Fibroblast of gingiva (primary cell): ENCODE measurements at regions not wholly inside any gene's neighbourhood (a gene's known extent, or its start where the extent isn't known, plus 50 kb on each side); places are given as distances from the start of the nearest gene placed in this dataset.
"Not testable (repeated sequence)": the region's sequence is repeated elsewhere in the genome, so short reads cannot be mapped to it uniquely, and the experiment has no call there.

Experiments
- DNase-seq: peaks from one replicate; pipeline ENCODE4 v3.0.0-alpha.2; 2011; ENCODE audit warnings: low read depth

DNA sequence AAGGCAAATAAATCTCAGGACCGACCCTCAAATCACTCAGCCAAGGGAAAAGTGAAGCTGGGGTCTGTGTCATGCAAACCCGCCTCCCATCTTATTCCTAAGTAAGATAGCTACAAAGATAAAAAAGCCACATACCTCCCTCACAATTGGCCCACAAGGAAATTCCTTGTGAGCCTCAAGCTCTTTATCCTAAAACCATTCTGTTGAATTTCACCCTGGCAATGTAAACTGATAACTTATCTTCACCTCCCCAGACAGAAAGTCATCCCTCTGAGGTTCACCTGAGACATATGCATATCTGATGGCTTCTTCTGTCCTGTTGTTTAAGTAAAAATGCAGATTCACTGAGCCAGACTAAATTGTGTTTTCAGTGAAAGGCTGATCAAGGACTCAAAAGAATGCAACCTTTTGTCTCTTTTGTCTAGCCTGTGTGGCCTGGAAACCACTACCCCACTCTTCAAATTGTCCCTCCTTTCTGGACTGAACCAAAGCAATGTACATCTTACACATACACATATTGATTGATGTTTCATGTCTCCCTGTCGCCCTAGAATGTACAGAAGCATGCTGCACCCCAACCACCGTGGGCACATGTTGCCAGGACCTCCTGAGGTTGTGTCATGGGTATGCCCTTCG, 91.3 kb downstream of the MFAP3L start:
- DNase-seq = no peak

DNA sequence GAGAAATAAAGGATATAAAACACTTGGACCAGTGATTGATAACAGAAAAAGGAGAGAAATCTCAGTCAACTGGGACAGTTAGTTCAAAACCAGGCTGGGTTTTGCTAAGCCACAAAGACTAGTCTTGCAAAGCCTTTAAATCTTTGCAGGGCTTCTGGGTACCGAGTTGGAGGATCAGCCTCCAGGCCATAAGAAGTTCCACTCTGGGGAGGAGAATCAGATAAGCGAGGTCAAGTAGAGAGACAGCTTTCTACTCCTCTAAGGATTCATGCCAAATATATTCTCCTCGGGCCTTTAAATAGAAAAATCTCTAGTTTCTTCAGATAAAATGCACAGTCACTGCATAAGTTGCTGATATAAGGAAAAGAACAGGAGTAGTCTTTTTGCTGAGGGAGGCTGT, 92.7 kb downstream of the MFAP3L start:
- DNase-seq = no peak

DNA sequence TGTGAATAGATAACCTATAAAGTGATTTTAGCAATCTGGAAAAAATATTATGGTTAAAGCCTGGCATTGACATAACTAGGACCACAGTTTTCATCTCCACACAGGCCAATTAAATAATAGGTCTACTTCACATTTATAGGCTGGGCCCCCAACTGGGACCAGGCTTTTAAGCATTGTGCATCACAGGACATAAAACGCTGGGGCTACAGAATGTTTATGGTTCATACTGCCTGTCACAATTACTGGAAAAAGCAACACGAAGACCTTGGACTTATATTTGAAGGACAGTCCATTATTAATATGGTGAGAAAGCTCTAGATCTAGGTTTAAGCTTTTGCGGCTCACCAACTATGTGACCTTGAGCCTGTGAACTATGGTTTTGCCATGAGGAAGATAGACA, 94.2 kb downstream of the MFAP3L start:
- no peak for DNase-seq

- DNase-seq = not testable (repeated sequence)
Observed at GRCh38 chr4:169930755-169931154, 95.4 kb downstream of the MFAP3L start.

DNA sequence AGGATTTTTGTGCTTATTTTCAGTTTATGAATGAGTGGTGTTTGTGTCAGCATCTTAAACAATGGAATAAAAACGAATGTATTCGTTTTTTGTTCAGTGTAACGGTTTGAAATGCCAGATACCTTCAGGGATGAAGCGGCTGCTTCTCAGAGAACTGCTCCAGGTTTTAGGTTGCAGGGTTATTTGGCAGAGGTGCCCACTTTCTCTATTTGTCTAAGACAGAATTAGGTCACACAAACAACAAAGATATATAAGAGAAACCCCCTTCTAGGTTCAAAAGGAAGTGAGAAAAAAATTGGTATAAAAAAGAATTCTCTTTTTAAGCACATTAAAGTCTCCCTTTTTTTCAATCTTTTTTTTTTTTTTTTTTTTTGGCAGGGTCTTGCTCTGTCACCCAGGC, 98.9 kb downstream of the MFAP3L start:
- no peak for DNase-seq

GRCh38 chr4:169925678-169926077, 100.5 kb downstream of the MFAP3L start:
- no peak for DNase-seq

GRCh38 chr4:169922632-169923276, 103.4 kb downstream of the MFAP3L start:
- DNase-seq = no peak

GRCh38 chr4:169921732-169922131, 104.5 kb downstream of the MFAP3L start:
- DNase-seq = no peak

DNA sequence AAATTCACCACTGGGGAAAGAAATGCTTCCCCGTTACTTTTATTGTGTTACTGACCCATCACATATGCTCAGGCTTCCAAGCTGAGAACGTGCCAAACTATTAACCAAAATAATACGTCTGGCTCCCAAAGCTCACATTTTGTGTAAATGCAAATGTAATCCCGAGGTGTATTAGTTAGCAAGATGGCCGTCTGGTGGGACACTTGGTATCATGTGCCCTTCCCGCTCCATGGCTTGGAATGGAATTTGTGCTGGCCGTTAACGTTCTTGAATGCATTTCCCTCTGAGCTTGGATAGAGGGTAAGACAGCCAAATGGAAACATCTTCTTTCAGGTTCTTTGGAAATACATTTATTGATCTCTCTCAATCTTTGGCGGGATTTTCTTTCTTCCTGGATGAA, 105.0 kb downstream of the MFAP3L start:
- DNase-seq = no peak

DNA sequence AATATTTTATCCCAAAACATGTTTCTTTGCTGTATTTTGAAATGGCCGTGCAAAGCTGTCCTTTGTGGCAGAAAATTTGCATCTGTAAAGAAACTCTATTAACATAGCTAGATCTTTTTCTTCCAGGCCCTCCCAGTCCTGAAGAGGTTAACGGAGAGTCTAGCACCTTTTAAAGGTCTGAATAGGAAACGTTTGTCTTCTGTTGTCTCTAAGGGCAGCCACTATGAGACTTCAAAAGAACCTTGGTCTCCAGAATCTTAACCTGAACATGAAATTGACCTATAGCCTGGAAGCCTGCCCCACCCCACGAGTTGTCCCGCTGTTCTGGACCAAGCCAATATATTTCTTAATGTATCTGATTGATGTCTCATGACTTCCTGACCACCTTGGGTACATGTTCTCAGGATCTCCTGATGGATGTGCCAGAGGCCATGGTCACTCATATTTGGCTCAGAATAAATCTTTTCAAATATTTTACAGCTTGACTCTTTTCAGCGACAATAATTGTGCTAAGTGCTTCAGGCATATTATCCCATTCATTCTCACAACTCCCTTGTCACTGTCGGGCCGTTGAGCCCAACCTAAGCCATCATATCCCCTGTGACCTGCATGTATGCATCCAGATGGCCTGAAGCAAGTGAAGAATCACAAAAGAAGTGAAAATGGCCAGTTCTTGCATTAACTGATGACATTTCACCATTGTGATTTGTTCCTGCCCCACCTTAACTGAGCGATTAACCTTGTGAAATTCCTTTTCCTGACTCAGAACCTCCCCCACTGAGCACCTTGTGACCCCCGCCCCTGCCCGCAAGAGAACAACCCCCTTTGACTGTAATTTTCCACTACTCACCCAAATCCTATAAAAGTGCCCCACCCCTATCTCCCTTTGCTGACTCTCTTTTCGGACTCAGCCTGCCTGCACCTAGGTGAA, 106.7 kb downstream of the MFAP3L start:
- DNase-seq = not testable (repeated sequence)

DNA sequence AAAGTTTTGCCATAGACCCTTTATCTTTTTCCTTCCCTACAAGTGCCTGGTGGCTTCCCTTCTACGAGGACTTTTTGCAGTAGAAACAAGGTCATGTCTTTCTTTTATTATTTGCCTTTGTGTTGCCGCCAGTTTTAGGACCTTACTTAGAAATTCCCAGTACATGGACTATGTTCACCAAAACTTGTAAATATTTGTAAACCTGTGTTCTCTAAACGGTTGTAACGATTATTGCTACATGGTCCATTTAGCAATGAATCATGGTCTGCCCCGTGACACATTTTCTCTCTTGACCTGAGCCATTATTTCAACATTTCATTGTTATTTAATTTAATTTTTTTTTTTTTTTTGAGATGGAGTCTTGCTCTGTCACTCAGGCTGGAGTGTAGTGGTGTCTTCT, 110.7 kb downstream of the MFAP3L start:
- no peak for DNase-seq

GRCh38 chr4:169914866-169915265, 111.3 kb downstream of the MFAP3L start:
- no peak for DNase-seq

DNA sequence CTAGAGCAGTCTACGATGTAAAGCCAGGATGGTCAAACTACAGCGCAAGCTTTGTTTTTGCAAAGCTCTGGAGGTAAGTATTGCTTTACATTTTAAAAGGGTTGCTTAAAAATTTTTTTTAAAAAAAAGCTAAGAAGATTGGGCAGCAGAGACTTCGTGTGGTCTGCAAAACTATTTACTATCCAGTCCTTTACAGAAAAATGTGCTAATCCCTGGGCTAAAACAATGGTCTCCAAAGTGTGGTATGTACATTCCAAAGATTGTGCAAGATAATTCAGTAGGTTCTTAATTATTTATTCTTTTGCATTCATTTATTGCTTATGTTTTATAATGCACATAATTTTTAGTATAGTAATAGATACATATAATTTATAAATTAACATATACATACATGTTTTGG, 113.2 kb downstream of the MFAP3L start:
- DNase-seq = no peak

GRCh38 chr4:169909897-169910296, 116.3 kb downstream of the MFAP3L start:
- no peak for DNase-seq

GRCh38 chr4:169909479-169909878, 116.7 kb downstream of the MFAP3L start:
- DNase-seq = no peak

DNA sequence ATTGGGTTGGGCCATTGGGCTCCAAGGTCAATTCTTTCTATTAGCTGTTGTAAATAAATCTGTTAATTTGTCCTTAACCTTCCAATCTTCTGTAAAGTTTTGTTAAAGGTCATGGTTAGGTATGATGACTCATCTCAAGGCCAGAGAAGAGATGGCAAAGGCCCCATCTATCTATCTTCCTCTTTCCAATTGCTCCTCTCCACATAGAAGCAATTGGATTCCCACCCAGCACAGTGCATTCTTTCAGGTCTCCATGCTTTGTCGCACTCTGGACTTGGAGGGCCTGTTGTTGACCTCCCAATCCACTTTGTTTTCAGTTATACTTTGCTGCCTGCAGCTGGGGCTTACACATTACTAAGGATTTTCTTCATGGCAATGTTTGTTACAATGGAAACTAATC, 118.5 kb downstream of the MFAP3L start:
- DNase-seq = no peak

- no peak for DNase-seq
Observed at GRCh38 chr4:169906821-169907220, 119.4 kb downstream of the MFAP3L start.

DNA sequence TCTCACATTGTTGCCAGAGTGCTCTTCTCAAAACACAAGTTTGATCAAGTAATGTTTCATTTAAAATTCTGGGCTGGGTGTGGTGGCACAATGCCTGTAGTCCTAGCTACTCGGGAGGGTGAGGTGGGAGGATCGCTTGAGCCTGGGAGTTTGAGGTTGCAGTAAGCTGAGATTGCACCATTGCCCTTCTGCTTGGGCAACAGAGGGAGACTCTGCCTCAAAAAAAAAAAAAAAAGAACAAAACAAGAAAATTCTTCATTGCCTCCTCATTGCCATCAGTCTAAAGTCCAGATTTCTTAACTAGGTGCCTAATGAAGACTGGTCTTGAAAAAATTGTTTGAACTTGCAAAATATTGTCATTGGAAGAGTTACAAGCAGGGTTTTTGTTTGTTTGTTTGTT, 120.1 kb downstream of the MFAP3L start:
- DNase-seq = no peak

GRCh38 chr4:169902658-169903345, 123.4 kb downstream of the MFAP3L start:
- DNase-seq = no peak

GRCh38 chr4:169900241-169900845, 125.9 kb downstream of the MFAP3L start:
- no peak for DNase-seq

- DNase-seq = no peak
Observed at GRCh38 chr4:169899295-169899694, 126.9 kb downstream of the MFAP3L start.

GRCh38 chr4:169898095-169898494, 128.1 kb downstream of the MFAP3L start:
- no peak for DNase-seq
